GM21737 (cell line): ENCODE measurements at regions not wholly inside any gene's neighbourhood (a gene's known extent, or its start where the extent isn't known, plus 50 kb on each side); places are given as distances from the start of the nearest gene placed in this dataset.

Source experiments
- ATAC-seq: cut with Tn5 transposase; IDR thresholded peaks from one replicate; pipeline ENCODE4 v1.9.1; 2021; ENCODE audit warnings: mild to moderate bottlenecking, moderate library complexity; ENCODE audit not compliant: unreplicated experiment

DNA sequence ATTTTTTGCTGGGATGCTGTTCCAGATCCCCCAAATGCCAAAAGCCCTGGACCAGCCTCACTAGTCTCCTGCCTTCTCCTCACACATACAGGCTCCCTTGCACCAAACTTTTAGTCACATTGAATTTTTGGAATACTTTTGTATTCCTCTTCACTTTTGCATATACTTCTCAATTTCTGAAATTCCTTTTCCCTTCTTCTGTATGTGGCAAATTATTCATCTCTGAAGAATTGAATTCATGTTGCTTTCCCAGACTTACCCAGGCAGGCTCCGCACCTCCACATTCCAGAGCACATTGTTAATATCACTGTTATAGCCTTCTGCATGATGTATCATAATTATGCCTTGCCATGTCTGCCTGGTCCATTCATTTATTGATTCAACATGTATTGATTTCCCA is 255.3 kb upstream of the POU3F2 start:
- no peak for ATAC-seq

DNA sequence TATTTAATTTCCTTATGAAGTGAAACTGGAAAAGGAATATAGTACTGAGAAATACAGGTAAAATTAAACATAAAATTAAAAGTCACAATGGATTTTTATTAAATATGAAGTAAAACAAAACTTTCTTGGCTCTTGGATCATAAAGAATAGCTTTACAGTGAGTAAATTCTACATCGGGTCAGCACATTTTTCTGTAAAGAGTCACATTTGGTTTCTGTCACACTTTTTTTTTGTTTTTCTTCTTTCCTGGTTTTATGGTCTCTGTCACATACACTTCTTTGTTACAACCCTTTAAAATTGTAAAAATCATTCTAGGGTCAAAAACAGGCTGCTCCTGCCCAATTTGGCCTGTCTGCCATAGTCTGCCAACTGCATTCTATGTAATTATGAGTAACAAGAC is 254.4 kb upstream of the POU3F2 start:
- no peak for ATAC-seq

DNA sequence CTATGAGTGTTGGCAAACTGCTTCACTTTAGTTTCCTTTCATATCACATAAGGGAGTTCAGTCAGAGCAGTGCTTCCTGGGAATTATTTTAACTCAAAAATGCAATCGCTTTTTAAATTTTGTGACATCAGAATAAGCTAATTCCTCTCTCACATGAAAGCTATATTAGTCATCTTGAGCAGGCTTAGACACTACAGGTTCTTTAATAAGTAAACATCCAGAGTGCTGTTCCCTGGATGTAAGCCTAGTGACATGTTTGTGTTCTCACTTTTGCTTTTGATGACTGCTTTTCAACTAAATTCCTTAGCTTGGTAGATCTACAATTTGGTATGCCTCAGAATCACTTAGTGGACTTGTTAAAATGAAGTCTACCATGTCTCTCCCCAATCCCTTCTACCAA is 252.7 kb upstream of the POU3F2 start:
- no peak for ATAC-seq

DNA sequence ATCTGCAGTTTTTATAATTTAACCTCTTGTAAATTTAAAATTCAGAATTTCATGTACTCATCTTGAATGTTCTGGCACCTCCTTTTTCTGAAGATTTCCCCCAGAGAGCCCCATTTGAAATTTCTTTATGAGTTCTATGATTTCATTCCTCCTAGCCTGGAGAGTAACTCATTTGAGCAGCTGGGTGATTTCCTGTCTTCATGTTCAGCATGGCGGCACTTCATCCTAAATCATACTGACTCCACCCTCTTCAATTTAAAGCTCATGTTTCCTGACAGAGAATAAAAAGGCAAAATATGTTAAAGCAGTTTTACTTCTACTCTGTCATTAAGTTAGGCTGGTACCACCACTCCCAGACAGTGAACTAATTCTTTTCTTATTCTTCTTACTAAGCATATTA is 250.9 kb upstream of the POU3F2 start:
- ATAC-seq = no peak

GRCh38 chr6:98586163-98586562 is 248.2 kb upstream of the POU3F2 start:
- no peak for ATAC-seq

- ATAC-seq = no peak
These were observed 246.8 kb upstream of the POU3F2 start for GRCh38 chr6:98587555-98587954.

GRCh38 chr6:98589536-98589935 is 244.8 kb upstream of the POU3F2 start:
- no peak for ATAC-seq

- ATAC-seq = no peak
These were observed 244.2 kb upstream of the POU3F2 start for GRCh38 chr6:98590136-98590681.

- ATAC-seq = no peak
These were observed 243.4 kb upstream of the POU3F2 start for GRCh38 chr6:98590997-98591396.

GRCh38 chr6:98593676-98594075 is 240.7 kb upstream of the POU3F2 start:
- no peak for ATAC-seq

- ATAC-seq = no peak
These were observed 232.7 kb upstream of the POU3F2 start for GRCh38 chr6:98601716-98602115.

- ATAC-seq = no peak
These were observed 228.7 kb upstream of the POU3F2 start for GRCh38 chr6:98605705-98606104.

DNA sequence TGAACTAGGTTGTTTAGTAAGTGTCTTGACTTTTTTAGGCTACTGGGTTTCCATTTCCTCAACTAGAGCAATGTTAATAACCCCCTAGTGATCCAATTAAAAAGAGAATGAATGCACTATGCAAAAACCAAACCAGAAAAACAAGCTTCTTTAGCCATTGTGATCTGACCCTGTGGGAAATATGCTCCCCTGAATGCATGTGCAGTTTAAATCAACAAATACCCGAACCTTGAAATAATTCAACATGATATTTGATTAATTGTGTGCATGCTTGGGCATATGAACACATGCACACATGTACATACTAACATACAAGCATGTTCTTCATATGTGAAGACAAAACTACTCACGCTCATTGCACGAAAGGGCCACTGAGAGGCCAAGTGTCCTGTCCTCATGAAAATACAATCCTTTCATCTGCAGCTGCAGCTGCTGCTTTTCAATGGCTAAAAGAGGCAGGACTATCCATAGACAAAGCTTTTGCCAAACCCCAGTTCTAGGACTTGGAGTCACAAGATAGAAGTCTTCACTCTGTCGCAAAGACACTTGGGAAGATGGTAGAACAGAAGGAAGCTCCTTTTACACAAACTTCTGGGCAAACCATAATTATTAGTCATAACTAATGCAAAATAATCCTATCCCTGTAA is 207.1 kb upstream of the POU3F2 start:
- ATAC-seq = no peak

GRCh38 chr6:98633886-98634285 is 200.5 kb upstream of the POU3F2 start:
- no peak for ATAC-seq

DNA sequence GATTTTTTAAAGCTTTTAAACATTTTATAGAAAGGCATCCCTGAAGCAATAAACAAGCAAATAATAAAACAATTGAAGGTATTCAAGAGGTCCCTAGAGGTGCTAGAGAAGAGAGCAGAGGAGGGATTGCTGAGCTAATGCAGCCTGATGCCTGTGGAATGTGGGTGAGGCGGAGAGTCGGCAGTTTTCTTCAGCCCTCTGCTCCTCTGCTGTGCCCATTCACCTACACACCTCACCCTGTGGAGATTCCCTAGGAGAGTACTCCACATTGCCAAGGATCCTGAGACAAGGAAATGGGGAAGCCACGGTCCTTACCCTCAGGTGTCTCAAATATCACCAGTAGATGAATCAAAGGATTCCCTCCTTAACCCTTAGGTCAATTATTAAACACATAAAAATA is 199.8 kb upstream of the POU3F2 start:
- no peak for ATAC-seq

GRCh38 chr6:98635191-98635590 is 199.2 kb upstream of the POU3F2 start:
- ATAC-seq = no peak

GRCh38 chr6:98636941-98637340 is 197.4 kb upstream of the POU3F2 start:
- ATAC-seq = no peak

DNA sequence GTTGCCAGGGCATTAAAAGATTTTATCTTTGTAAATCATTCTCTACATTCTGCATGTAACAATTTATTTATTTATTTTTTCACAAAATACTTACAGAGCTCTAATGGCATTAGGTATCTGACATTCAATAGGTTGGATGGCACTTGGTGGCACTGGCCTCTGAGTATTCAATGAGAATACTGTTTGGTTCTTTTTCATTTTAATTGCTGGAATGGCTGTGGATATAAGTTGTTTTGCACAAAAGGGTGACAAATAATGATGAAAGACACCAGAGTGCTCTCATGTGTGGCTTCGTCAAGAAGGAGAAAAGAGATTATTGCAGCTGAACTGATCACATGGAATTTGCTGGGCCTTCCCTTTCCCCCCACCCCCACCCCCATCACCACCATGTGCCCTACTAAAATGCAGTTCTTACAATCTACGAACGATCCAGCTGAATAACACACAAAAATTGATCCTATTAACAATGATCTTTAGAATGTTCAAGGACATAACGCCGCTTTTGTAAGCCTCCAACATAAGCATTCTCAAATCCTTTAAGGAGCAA is 195.2 kb upstream of the POU3F2 start:
- no peak for ATAC-seq

DNA sequence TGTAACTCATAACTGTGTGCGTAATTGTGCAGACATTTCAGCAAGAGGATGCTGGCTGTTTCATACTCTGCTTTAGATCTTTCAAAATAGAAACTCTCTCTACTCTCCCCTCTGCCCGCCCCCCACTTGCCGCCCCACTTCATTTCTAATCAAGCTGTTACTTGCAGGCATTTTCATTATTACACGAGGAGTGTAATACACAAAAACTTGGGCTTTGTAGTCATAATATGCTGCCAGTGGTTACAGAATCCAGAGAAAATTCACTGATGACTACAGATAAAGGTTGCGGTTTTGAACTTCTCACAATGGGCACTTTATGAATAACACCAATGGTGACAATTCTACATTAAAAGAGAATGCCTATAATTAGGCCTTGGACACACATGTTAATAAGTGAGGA is 194.0 kb upstream of the POU3F2 start:
- no peak for ATAC-seq

DNA sequence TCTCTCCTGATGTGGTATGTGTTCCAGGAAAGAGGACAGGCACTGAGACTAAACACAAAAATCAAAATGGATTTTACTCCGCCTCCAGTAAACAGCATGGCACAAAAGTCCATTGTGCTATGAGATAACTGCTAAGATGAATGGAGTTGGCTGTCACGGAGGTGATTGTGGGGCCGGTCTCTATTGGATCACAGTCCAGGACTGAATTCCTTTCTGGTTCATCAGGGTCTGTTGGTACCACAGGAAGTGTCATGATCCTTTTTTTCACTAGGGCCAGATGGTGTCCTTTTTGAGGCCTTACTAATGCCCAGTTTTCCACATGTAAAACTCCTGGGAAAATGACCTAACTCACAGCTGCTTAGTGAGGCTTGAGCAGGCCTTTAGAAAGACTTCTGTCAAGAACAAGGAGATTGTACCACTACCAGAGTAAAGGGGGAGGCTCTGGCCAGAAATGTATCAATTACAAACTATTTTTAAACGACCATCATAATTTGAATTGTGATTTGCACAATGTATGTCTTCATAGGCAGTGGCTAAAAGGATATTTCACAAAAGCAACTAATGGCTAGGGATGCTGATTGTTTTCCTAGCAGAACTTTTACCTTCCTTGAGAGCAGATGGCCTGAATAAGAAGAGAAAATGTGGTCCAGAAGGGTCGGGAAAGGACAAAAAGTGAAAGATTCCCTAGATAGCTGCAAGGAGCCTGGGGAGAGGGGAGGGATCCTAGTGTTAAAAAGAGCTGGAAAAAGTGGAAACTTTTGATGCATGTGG is 192.2 kb upstream of the POU3F2 start:
- no peak for ATAC-seq

GRCh38 chr6:98644063-98644462 is 190.3 kb upstream of the POU3F2 start:
- ATAC-seq = no peak
